Hematopoietic multipotent progenitor cell treated with erythropoietin and hydrocortisone succinate and interleukin-3 and kit ligand, for 6 days (in vitro differentiated cells): ENCODE measurements at regions not wholly inside any gene's neighbourhood (a gene's known extent, or its start where the extent isn't known, plus 50 kb on each side); places are given as distances from the start of the nearest gene placed in this dataset.

Source experiments
- DNase-seq: peaks from one replicate; pipeline ENCODE4 v3.0.0-alpha.2; 2015

DNA sequence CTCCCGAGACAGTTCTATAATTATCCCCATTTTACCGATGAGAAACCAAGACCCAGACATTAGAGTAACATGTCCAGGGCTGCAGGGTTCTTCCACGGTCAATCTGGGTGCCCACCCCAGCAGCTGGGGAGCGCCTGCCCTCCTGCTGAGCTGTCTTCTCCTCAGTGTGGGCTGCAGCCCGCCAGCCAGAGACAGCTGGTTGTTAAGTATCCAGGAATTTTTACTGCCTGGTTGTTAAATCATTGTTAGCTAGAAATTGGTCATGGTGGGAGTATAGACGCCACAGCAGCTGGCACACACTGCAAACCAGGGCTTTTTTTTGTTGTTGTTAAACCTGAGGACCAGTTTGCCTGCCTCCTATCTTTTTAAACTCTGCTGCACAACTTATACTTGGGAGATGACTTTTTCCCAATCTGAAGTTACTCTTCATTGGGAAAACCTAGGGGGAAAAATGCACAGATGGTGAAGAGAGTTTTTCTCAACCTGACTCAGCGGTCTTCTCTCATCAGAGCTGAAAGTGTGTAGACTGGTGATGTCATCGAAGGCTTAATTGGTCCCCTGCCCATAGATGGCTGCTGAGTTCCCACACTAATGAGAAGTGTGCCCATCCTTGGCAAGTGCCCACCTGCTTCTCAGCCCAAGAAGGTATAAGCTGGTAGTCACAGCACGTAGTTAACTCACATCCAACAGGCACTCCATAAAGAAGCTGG is 208.6 kb downstream of the DRD1 start:
- no peak for DNase-seq

DNA sequence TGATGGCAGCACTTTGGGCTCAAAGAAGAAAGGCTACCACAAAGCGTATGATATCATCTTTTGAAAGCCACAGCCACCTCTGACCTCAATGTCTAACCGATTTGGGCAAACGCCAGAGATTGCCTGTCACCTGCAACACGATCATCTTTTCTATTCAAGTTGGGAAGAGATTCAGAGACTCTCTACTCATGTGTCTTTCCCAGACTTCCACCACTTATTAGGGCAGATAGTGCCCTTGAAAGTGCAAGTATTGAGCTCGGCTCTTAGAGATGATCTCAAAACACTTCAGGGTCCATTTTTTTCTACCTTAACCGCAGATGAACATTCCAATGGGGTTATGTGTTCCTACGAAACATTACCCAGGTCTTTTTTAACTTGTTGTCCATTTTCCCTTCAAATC is 213.7 kb downstream of the DRD1 start:
- DNase-seq: no peak

DNA sequence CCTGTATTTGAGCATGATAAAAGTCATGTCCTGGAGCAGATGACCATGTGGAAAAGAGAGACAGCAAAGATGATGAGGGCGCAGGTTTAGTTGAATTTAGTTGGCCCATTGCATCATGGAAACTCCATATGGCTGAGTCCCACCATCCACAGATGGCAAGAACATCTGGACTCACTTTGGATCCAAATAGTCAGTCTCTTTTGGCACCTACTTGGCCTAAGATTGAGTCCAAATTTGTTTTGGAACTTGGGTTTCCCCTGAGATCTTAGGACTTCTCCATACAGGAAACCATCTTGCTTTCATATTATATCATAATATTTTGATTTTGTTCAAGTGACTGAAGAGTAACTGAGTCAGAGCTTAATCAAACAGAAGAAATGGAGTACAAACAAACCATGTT is 217.5 kb downstream of the DRD1 start:
- no peak for DNase-seq

DNA sequence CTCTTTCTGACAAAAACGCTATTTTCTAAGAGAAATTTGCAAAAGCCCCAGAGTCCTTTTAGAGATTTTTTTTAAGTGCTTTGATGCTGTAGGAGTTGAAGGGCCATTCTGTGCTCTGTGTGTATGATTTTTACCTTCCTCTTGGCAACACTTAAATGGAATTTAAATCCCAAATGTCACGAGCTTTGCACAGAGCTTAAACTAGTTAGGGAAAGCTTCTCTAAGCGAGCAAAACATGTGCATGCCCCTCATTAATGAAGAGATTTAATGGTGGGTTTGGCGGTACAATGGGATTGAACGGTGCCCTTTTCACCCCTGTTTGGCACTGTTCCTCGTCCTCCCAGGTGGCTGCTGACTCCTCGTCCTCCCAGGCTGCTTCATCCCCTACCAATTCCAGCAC is 220.7 kb downstream of the DRD1 start:
- no peak for DNase-seq

DNA sequence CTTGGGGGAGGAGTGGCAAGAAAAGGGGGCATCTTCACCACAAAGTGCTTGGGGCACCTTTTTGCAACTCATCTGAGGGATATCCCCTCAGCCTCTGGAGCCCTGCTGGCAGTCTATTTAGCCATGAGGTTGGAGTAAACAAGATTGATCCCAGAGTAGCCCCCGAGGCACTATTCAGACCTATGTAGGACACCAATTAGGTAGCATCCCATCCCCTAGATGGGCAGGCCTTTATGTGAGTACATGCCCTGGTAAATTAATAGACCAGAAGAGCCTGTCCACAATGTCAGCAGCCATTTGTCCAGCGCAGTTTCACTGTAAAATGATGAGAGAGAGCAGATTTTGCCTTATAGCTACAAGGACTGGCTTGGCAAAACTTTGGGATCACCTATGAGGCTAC is 221.4 kb downstream of the DRD1 start:
- DNase-seq: no peak

DNA sequence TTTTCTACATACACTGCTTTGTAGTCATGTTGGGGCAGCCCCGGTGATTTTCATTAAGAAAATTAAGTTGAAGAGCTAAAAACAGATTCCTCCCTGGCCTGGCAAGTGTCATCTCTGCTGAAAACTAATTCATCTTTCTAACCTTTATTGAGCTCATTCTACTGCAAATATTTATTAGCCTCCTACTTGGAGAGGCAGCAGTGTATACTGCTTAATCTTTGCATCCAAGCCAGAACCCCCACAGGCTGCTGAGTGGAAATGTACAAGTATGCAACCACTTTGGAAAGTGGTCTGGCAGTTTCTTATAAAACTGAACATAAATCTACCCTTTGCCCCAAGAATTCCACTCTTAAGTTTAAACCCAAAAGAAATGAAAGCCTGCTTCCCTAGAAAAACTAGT is 223.4 kb downstream of the DRD1 start:
- DNase-seq: no peak

DNA sequence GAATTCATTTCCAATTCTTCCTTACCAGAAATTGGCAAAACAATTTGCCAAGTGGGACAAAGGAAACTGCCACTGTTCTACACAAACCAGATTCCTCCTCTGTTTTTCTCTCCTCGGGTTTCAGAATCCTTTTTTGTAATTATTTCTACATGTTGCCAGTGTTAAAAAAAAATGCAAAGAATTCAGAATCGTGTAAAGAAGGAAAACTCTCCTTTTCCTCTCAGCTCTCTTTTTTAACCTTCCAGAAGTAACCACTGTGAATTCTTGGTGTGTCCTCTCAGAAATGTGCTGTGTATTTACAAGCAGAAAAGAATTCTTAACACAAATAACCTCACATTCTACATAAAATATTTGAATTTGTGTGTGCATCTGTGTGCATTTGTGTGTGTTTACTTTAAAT is 224.6 kb downstream of the DRD1 start:
- DNase-seq: no peak

DNA sequence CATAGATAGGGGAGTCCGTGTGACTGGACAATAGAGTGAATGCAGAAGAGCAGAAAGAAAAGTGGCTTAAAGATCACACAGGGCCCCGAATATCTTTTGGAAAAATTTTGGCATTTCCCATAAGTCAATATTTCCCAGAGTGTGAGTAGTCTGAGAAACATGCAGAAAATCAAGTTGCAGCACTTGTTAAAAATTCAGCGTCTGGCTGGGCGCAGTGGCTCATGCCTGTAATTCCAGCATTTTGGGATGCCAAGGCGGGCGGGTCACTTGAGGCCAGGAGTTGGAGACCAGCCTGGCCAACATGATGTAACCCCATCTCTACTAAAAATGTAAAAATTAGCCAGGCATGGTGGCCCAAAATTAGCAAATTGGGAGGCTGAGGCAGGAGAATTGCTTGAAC is 227.0 kb downstream of the DRD1 start:
- DNase-seq: no peak

DNA sequence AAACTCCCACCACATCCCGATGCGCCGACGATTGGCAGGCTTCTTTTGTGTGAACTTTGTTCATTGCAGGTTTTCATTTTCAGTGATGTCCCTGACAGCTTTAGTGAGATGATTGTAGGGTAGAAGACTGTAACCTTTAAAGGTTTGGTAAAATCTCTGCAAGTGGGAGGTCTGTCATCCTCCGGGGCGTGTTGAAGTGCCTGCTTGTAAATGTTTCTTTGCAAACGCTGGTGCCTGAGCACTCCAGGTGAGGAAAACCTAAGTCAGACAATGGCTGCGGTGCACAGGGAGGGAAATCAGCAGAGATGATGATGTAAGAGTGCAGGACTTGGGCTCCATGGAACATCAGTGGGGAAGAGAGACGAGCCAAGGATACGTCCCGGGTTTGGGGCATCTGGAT is 228.1 kb downstream of the DRD1 start:
- no peak for DNase-seq

DNA sequence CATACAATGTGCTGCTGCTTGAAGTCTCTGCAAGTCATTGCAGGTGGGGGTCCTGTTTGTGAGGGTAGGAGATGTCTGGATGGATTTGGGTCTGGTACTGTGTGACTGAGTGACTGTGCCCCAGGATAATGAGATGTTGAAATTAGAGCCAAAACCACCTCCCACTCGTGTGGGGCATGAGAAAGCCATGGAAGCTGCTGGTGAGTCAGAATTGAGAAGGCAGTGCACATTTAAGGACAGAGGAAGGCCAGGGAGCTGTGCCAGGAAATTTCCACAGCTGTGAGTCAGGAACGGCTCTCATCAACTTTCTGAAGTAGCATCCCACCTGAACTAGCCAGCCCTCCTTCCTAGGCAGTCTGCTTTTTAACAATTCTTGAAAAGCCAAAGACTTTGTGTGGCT is 229.8 kb downstream of the DRD1 start:
- no peak for DNase-seq

DNA sequence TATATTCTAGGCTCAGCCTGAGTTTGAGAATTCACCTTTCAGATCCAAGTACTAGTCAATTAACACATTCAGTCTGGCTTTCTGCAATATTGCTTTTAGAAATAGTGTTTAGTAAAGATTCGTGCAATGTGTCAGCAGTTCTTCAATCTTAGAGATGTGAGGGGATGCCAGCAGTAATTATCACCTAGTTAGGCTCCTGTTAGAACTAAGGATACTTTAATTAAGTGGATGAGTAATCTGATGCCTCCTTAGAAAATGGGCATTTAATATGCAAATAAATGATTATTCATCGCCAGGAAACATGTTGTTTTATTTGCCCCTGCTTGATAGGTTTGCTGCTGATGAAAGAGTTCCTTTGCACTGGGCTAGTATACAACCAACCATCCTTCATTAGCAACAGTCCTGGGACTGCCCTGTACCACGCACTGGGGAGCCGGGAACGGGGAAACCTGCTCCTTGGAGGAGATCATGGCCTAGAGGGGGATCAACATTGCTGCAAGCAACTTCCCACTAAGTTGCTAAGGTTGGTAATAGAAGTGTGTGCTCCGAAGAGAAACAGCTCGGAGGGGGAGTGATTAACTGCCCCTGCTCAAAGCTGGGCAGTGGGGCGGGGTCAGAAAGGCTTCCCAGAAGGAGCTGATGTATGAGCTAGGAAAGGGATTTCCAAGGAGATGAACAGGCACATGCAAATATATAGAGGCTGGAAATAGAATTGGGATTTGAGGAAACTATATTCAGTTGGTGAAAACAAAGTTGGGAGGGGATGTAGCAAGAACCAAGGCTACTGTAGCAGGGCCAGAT is 231.8 kb downstream of the DRD1 start:
- no peak for DNase-seq

DNA sequence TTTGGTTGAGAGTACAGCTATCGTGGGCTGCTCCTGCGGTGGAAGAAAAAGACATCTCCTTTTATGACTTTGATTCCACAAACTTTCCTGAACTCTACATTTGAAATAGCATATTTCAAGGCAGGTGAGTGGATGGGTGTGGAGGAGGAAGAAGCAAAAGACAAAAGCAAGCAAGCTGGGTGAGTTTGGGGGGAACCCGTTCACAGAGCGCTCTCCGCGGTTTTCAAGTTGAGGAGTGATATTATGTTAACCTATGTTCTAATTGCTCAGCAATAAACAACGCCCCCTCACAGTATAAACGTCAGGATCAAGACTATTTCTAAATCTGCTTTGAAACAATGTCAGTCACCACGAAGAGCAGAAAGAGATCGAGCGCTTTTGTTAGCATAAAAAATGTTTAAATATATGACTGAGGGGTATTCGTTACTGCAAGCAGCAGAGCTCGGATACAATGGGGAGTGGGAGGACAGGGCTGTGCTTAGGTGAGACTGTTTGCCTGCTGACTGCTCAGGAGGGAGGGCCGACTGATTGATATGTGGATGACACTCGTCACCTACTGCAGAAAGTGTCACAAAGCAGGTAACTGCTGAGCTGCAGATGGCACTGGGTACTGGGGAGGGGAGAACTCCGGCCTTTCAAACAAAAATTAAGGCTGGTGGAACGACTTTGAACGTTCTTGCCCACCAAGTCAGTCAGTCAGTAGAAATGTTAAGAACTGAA is 236.5 kb downstream of the DRD1 start:
- DNase-seq: no peak

DNA sequence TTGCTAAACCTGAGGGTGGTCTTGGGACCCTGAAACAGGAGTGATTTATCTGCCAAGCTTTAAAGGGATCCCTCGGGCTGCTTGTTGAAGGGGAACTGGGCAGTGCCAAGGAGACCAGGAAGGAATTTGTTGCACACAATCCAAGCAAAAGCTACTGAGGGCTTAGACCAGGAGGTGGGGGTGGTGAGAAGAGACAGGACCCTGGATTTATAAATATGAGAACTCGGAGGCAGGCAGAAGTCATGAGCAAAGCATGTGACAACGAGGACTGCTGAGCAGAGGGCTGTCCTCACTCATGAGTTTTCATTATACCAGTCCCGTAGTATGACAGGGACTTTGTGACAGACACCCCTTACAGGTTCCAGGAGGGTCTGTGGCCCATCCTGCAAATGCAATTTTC is 237.3 kb downstream of the DRD1 start:
- DNase-seq: no peak

DNA sequence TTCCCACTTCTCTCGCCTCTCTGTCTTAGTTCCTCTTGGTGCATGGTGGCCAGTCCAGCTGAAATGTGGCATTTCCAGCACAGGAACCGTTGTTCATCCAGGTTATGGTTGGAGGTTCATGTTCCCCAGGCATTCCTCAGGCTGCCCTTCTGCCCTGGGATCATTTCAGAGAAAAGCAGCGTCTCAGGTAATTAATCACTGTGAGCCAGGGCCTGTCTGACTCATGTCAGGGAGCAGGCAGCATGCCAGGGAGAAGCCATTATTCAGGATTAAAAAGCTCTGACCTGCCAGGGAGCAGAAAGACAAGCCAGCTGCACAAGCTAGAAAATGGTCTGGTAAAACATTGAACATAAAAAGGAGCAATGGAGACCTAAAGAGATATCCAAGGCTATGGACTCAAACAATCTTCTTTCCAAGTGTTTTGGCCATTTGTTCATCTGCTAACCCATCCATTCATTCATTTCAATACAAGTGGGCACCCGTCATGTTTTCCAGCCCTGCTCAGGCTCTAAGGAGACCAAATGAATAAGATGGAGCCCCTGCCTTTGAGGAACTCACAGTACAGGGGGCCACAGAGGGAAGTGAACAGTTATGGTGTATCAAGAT is 241.4 kb downstream of the DRD1 start:
- no peak for DNase-seq

DNA sequence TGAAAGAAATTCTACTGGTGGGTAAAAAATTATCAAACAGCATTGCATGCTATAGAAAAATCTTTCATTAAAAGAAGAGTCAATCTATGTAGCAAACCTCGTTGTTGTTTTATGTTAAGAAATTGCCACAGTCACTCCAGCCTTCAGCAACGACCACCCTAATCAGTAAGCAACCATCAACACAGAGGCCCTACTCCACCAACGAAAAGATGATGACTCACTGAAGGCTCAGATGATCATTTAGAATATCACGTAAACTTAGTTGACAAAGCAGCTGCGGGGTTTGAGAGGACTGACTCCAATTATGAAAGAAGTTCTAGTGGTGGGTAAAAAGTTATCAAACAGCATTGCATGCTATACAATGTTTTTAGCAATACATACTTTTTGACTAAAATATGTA is 242.6 kb downstream of the DRD1 start:
- DNase-seq: no peak

DNA sequence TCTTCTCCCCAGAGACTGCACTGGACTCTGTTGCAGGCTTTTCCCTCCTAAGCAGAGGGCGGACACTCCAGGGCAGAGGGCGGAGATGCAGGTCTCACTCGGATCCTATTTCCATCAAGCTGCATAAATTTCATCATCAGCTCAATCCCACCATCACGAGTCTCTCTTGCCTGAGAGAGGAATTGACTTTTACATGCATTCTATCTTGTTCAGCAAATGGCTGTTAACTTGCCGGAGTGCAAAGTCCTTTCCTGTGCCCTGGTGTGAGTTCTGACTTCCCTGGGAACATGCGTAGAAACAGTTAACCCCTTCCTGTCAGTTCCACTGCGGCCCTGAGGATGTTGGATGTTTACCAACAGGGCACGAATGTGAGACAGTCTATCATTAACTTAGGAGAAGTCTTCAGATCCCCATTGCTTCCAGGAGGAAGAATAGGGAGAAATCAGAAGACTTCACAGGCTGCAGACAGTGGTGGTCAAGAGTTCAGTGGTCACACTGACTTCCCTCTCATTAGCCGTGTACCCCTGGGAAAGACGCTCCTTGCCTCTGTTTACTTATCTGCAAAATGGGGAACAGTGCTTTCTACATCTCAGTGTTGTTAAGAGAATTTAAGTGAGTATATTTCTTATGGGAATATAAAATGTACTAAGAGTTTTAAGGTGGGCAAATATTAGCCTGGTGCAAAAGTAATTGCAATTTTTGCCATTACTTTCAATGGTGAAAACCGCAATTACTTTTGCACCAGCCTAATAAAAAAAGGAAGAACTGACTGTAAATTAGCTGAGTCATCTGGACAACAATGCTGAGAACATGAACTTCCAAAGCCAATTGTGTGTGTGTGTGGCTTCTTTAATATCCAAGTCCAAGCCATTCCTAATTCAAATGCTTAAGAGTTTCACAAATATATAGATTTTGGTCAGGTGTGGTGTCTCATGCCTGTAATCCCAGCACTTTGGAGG is 248.0 kb downstream of the DRD1 start:
- no peak for DNase-seq

DNA sequence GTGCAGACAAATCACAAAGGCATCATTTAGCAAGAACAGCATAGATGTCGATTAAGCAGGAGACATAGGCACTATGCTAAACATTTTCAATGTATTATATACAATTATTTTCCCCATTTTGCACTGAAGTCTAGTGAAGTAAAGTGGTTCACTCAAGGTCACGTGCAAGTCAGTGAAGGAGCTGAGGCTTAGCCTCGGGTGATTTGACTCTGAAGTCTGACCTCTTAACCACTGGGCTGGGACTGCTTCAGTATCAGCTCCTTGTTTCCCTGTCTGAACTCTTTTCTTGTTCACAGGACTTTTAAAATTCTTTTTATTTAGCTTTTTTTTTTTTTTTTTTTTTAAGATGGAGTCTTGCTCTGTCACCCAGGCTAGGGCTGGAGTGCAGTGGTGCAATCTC is 262.7 kb downstream of the DRD1 start:
- no peak for DNase-seq

DNA sequence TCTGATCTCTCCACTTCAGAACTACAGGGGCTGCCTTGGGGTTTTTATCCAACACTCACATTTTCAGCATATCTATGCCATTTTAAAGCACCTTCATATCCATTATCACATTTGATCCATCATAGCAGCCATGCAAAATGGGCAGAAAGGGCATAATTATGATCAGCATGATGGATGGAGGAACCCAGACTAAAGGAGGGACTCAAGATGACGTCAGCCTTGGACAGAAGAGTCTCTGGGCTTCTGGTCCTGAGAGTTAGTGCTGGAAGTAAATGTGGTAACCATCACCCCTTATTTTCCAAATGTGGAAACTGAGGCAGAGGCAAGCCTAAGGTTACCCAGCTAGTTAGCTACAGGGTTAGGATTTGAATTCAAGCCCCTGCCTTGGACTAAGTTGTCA is 273.1 kb downstream of the DRD1 start:
- no peak for DNase-seq

DNA sequence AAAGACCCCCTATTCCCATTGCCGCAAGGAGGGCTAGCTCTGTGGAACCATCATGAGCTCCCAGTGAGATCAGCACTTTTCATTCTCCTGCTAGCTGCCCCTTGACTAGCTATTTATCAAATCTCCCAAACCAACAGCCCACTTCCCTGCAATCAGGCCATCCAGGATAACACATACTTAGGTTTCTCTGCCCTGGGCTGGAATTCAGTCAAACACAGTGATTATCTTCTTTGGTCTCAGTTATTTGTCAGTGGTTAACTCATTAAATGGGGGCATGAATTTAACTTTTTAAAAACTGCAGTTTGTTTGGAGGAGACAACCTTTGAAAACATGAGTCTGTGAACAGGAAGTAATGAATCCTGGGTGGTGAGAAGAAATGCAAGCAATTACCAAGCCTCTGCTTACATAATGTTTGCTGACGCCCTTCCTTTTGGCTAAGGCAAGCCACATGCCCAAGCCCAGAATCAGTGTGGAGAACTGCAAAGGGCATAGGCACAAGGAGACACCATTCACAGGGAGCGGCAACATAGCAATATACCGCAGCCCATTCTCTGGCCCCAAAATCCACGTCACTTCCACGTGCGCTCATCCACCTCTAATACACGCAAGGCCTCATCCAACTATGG is 275.0 kb downstream of the DRD1 start:
- DNase-seq: no peak

DNA sequence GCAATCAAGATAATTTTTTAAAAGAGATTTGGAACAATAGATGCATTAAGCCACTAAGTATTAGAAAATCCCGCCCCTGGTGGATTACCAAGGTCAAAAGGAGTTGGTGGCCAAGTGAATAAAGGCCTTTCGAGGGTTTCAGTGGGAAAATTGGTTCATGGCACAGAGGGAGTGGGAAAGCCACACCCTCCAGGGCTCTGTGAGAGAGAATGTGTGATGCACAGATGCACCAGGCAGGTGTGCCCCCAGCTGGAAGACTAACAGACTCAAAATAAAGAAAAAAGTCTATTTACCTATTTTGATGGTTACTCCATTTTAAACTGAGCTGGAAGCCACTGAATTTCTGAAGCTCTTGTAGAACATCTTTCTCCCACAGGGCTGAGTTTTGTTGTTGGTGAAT is 278.0 kb downstream of the DRD1 start:
- no peak for DNase-seq

DNA sequence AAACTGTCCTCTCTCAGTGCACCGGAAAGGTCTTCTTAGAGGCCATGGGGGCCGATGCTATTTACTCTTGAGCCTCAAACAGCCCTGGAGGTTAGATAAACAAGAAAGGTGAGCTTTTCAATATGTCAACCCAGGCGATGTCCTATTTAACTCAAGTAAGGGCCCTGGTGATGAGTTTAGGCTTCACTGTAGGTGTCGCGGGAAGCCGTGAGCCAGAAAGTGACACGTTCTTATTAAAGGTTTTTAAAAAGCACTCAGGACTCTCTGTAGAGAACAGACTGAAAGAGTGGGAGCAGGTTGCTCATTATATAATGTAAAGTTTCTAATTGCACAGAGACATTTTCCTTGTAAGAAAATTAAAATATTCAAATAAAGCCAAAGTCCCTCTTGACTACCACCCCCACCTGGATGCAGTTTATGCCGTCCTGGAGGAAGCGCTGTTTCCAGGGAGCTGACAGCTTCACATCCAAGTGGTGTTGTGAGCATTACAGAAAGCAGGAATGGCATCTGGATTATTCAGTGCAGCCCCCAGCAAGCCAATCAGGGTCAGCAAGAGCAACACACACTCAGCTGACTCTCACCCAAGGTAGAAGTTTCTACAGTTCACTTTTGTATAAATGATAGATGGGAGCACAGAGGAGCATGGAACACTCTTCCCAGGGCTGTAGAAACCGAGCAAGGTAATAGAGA is 280.3 kb downstream of the DRD1 start:
- no peak for DNase-seq
